ENCODE measurements at regions not wholly inside any gene's neighbourhood (a gene's known extent, or its start where the extent isn't known, plus 50 kb on each side); places are given as distances from the start of the nearest gene placed in this dataset.

DNA sequence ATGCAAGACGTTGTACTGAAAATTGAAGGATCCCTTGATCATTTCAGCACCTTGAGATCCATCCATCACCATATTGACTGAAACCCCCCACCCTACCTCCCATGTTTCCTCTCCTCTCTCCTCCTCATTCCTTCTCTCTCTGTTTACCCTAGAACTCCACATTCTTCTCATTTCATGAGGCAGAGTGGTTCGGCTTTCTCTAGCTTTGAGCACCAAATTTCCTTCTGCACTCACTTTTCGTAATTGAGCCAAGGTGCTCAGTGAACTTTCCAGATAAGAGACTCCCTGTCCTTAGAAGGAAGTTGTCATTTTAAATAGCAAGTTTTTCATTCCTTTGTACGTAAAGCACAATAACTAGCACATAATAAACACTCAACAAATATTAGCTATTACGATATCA, 108.3 kb upstream of the SLC34A2 start:
- TF ChIP-seq, protein P1, sequence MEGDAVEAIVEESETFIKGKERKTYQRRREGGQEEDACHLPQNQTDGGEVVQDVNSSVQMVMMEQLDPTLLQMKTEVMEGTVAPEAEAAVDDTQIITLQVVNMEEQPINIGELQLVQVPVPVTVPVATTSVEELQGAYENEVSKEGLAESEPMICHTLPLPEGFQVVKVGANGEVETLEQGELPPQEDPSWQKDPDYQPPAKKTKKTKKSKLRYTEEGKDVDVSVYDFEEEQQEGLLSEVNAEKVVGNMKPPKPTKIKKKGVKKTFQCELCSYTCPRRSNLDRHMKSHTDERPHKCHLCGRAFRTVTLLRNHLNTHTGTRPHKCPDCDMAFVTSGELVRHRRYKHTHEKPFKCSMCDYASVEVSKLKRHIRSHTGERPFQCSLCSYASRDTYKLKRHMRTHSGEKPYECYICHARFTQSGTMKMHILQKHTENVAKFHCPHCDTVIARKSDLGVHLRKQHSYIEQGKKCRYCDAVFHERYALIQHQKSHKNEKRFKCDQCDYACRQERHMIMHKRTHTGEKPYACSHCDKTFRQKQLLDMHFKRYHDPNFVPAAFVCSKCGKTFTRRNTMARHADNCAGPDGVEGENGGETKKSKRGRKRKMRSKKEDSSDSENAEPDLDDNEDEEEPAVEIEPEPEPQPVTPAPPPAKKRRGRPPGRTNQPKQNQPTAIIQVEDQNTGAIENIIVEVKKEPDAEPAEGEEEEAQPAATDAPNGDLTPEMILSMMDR (IDR thresholded peaks at IDR 0.05; ENCODE audit: control insufficient read depth, insufficient read depth, low read depth, low read length, missing control alignments): no peak

DNA sequence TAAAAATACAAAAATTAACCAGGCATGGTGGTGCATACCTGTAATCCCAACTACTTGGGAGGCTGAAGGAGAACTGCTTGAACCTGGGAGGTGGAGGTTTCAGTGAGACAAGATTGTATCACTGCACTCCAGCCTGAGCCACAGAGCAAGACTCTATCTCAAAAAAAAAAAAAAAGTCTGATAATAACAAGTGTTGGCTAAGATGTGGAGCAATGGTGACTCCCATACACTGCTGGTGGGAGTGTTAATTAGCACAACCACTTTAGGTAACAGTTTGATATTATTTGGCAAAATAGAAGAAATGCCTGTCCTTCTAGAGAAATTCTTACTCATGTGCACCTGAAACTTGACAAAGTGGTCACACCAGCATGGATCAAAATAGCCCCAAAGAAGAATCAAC, 106.2 kb upstream of the SLC34A2 start:
- no peak overlapping the region for H3K4me3 ChIP-seq (ENCODE audit: control insufficient read depth, low read depth, low read length)
- TF ChIP-seq, protein P1 (IDR thresholded peaks at IDR 0.05; ENCODE audit: control insufficient read depth, insufficient read depth, low read depth, low read length, missing control alignments): no peak

More for the DNA sequence above, 108.3 kb upstream of the SLC34A2 start:
- H3K4me3 ChIP-seq (ENCODE audit: control insufficient read depth, low read depth, low read length): no peak overlapping the region
- no peak for DNase-seq (ENCODE audit: low read depth)

DNA sequence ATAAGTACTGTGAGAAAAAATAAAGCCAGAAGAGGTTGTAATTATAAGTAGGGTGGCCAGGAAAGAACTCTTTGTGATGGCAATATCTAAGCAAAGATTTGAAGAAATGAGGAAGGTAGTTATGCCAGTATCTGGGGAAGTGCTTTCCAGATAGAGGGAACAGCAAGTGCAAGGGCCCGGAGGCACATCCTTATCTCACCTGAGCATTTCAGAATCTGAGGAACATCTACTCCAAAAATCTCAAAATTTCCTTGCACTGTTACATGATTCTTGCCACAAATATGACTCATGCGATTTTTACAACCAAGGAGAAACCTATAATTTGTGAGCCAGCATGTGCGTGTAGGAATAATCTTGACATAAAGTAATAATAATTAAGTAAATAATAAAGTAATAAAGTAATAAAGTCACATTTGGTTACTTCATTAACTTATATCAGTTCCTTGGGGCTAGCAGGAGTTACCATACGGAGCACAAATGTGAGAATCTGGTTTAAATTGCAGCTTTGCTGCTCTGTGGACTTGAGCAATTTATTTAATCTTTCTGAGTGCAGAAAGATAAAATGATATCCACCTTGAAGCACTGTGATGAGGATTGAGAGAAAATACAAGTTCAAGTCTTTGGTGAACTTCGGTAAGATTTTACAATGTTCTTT, 105.1 kb upstream of the SLC34A2 start:
- TF ChIP-seq, protein P1 (IDR thresholded peaks at IDR 0.05; ENCODE audit: control insufficient read depth, insufficient read depth, low read depth, low read length, missing control alignments): no peak
- no peak overlapping the region for H3K4me3 ChIP-seq (ENCODE audit: control insufficient read depth, low read depth, low read length)
- no peak for DNase-seq (ENCODE audit: low read depth)

More for the DNA sequence above, 106.2 kb upstream of the SLC34A2 start:
- no peak for DNase-seq (ENCODE audit: low read depth)

DNA sequence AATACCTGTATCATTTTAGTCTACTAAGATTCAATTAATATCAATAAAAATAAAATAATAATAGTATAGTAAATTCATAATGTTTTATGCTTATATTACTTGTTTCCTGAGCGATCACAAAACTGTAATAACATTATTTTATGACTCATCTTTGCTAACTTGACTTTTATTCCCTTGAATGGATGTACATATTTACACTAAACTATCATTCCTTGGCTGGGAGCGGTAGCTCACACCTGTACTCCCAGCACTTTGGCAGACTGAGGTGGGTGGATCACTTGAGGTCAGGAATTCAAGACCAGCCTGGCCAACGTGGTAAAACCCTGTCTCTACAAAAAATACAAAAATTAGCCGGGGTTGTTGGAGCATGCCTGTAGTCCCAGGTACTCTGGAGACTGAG, 104.0 kb upstream of the SLC34A2 start:
- no peak for DNase-seq (ENCODE audit: low read depth)
- TF ChIP-seq, protein P1 (IDR thresholded peaks at IDR 0.05; ENCODE audit: control insufficient read depth, insufficient read depth, low read depth, low read length, missing control alignments): no peak

DNA sequence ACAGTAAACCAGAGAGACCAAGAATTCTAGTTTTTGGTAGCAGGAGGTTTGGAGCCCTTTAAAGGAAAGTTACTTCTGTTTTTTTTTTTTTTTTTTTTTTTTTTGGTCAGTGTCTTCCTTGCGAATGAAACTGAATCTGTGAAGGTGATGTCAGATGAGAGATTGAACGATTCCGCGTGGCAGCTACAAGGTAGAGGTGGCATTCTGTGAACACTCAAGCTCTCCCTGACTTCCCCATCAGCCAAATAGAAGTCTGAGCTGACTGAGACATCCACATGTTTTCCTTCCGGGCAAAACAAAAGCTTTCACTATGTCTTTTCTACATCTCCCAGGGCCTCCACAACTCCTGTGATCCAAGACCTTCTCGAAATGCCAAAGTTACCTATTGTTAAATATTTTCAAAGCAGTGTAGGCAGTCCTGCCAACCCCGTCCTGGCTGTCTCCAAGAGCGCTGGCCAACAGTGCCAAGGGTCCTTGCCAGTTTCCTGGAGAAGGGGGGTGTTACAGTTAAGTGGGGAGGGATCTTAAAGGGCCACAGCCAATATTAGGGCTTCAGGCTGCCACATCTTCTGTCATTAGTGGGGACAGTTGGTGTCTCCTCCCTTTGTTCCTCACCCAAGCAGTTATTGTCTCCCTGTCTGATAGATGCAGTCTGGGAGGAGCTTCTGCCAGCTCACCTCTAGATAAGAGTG, 102.9 kb upstream of the SLC34A2 start:
- no peak for DNase-seq (ENCODE audit: low read depth)
- no peak overlapping the region for H3K4me3 ChIP-seq (ENCODE audit: control insufficient read depth, low read depth, low read length)
- TF ChIP-seq, protein P1 (IDR thresholded peaks at IDR 0.05; ENCODE audit: control insufficient read depth, insufficient read depth, low read depth, low read length, missing control alignments): no peak

More for the DNA sequence above, 104.0 kb upstream of the SLC34A2 start:
- no peak overlapping the region for H3K4me3 ChIP-seq (ENCODE audit: control insufficient read depth, low read depth, low read length)

DNA sequence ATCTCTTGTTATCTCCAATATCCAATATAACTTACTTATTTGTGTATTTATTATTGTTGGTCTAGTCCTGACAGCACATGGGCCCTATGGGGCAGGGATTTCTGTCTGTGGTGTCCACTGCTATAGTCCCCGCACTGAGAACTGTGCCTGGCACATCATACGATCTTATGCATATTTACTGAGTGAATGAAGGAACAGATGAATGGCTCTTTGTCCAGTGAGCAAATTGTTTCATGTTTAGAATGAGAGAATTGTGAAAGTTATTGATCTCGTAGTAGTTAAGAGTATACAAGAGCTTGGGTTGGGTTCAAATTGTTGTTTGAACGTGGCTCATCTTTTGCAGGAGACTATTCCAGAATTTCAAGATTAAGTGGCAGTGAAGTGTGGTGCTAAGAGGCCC, 96.1 kb upstream of the SLC34A2 start:
- DNase-seq (ENCODE audit: low read depth): no peak
- TF ChIP-seq, protein P1 (IDR thresholded peaks at IDR 0.05; ENCODE audit: control insufficient read depth, insufficient read depth, low read depth, low read length, missing control alignments): no peak
- no peak overlapping the region for H3K4me3 ChIP-seq (ENCODE audit: control insufficient read depth, low read depth, low read length)

Measured in AG09309 (cell line).